CD14-positive monocyte (primary cell): ENCODE measurements at regions not wholly inside any gene's neighbourhood (a gene's known extent, or its start where the extent isn't known, plus 50 kb on each side); places are given as distances from the start of the nearest gene placed in this dataset.

ENCODE experiments used
- DNase-seq, 3 donors: peaks; one replicate each; pipeline ENCODE4 v3.0.0-alpha.2; 2011 to 2022
- H2AFZ ChIP-seq: 2 replicates; pipeline ENCODE4 v1.6.0; 2012; ENCODE audit warnings: mild to moderate bottlenecking, low read depth, low read length, inconsistent platforms; ENCODE audit not compliant: insufficient read depth, poor library complexity, severe bottlenecking
- H3K27ac ChIP-seq, 2 donors: 1 replicate in 1 of 2; 2 replicates in 1 of 2; pipeline ENCODE4 v1.5.1; 2012 to 2013; ENCODE audit warnings: low read length in 2 of 2, control low read depth in 1 of 2, inconsistent platforms in 1 of 2, low read depth in 1 of 2, mild to moderate bottlenecking in 1 of 2
- H3K27me3 ChIP-seq, 2 donors: one replicate each; pipeline versions ENCODE4 v1.6.0 to v1.6.1; 2011 to 2013; ENCODE audit warnings: low read length in 2 of 2; ENCODE audit not compliant: control insufficient read depth in 2 of 2, insufficient read depth in 2 of 2
- H3K36me3 ChIP-seq, 2 donors: replicated peaks in 1 of 2; 1 replicate in 1 of 2; 2 replicates in 1 of 2; pipeline versions ENCODE4 v1.5.1 to v1.6.1; 2012 to 2013; ENCODE audit warnings: low read length in 2 of 2, control low read depth in 1 of 2, inconsistent platforms in 1 of 2, mild to moderate bottlenecking in 1 of 2; ENCODE audit not compliant: insufficient read depth in 2 of 2, control insufficient read depth in 1 of 2
- H3K4me1 ChIP-seq, 2 donors: 1 replicate in 1 of 2; 2 replicates in 1 of 2; pipeline versions ENCODE4 v1.5.1 to v1.6.1; 2012 to 2013; ENCODE audit warnings: low read length in 2 of 2, control low read depth in 1 of 2, inconsistent platforms in 1 of 2, mild to moderate bottlenecking in 1 of 2, moderate library complexity in 1 of 2; ENCODE audit not compliant: insufficient read depth in 2 of 2, control insufficient read depth in 1 of 2
- H3K4me2 ChIP-seq: replicated peaks from 2 replicates; pipeline ENCODE3; 2012; ENCODE audit warnings: low read length, moderate library complexity, mild to moderate bottlenecking; ENCODE audit not compliant: poor library complexity, severe bottlenecking; ENCODE audit errors: extremely low read depth
- H3K4me3 ChIP-seq, 3 experiments: fragments of 200-600 bp in 1 of 3; sonication (generic) in 1 of 3; replicated peaks in 1 of 3; 1 replicate in 2 of 3; 2 replicates in 1 of 3; pipeline ENCODE4 v1.5.1; 2011 to 2013; ENCODE audit warnings: low read length in 3 of 3, mild to moderate bottlenecking in 3 of 3, control low read depth in 2 of 3, low read depth in 2 of 3, inconsistent platforms in 1 of 3, moderate library complexity in 1 of 3
- H3K79me2 ChIP-seq: 2 replicates; pipeline ENCODE4 v1.6.0; 2012; ENCODE audit warnings: mild to moderate bottlenecking, control low read depth, inconsistent platforms, low read length, moderate library complexity; ENCODE audit not compliant: insufficient read depth
- H3K9ac ChIP-seq: 2 replicates; pipeline ENCODE4 v1.6.0; 2017; ENCODE audit warnings: low read length, mild to moderate bottlenecking; ENCODE audit not compliant: insufficient read depth, poor library complexity, severe bottlenecking
- H3K9me3 ChIP-seq, 2 donors: replicated peaks in 1 of 2; 1 replicate in 1 of 2; 2 replicates in 1 of 2; pipeline versions ENCODE4 v1.5.1 to v1.6.1; 2012 to 2013; ENCODE audit warnings: low read length in 2 of 2, control low read depth in 1 of 2; ENCODE audit not compliant: control insufficient read depth in 1 of 2, insufficient read depth in 1 of 2
- H4K20me1 ChIP-seq: 2 replicates; pipeline ENCODE4 v1.6.0; 2012; ENCODE audit warnings: mild to moderate bottlenecking, low read length, control low read depth, moderate library complexity; ENCODE audit not compliant: insufficient read depth
- H3K27ac Mint-ChIP-seq, 7 donors: one replicate each; pipeline ENCODE4 v1.8.0; 2020; ENCODE audit warnings: mild to moderate bottlenecking in 7 of 7, mixed read lengths in 7 of 7, moderate library complexity in 6 of 7, inconsistent platforms in 2 of 7
- H3K27me3 Mint-ChIP-seq, 3 donors: one replicate each; pipeline ENCODE4 v1.8.0; 2021 to 2022; ENCODE audit warnings: low read depth in 3 of 3, mild to moderate bottlenecking in 3 of 3, mixed read lengths in 3 of 3, moderate library complexity in 3 of 3, inconsistent platforms in 1 of 3
- H3K36me3 Mint-ChIP-seq, 2 donors: one replicate each; pipeline ENCODE4 v1.8.0; 2020; ENCODE audit warnings: mixed read lengths in 2 of 2, inconsistent platforms in 1 of 2, mild to moderate bottlenecking in 1 of 2
- H3K4me1 Mint-ChIP-seq: one replicate; pipeline ENCODE4 v1.8.0; 2020; ENCODE audit warnings: mild to moderate bottlenecking, mixed read lengths
- H3K4me3 Mint-ChIP-seq, 2 donors: one replicate each; pipeline ENCODE4 v1.8.0; 2020; ENCODE audit warnings: mild to moderate bottlenecking in 2 of 2, mixed read lengths in 2 of 2, moderate library complexity in 1 of 2
- H3K9me3 Mint-ChIP-seq, 7 donors: one replicate each; pipeline ENCODE4 v1.8.0; 2020 to 2022; ENCODE audit warnings: mixed read lengths in 7 of 7, mild to moderate bottlenecking in 6 of 7, moderate library complexity in 6 of 7, inconsistent platforms in 2 of 7
- CTCF ChIP-seq: fragments of 200-600 bp; IDR thresholded peaks from one replicate; pipeline ENCODE4 v1.8.0; 2022; ENCODE audit warnings: antibody characterized with exemption, mild to moderate bottlenecking
- WGBS: methylation state at CpG from one replicate; pipeline ENCODE4 v1.1.5; 2013; ENCODE audit warnings: missing lambda C conversion rate; ENCODE audit not compliant: insufficient coverage; 5-methylcytosine and 5-hydroxymethylcytosine counted together
- intact Hi-C, 2 donors: fragments of 100-400 bp; cut with micrococcal nuclease; formaldehyde crosslinking; loops; one replicate each; pipeline versions ENCODE4 v1.15.0 to v1.15.1; 2023

- 100% methylated on average over 1 of the region's 4 CpGs for WGBS
- Histone ChIP-seq H2AFZ (no peak overlapping the region), H3K4me1 (no peaks in the 10 kb centered on the region), H3K9ac (no peak overlapping the region), H3K36me3 (no peaks in the 10 kb centered on the region), H3K4me3 (no peak overlapping the region), H4K20me1 (no peaks in the 10 kb centered on the region), H3K27me3 (no peaks in the 10 kb centered on the region), H3K79me2 (no peaks in the 10 kb centered on the region), H3K4me2 (no peak overlapping the region), H3K27ac (no peak overlapping the region), H3K9me3 (peaks cover 0 to 12% of the 10 kb centered on the region in 2 donors)
- Mint-ChIP-seq H3K27ac (no peak overlapping the region), H3K36me3 (no peaks in the 10 kb centered on the region), H3K4me1 (no peaks in the 10 kb centered on the region), H3K4me3 (no peak overlapping the region), H3K9me3 (peaks cover 2 to 13% (median 7%) of the 10 kb centered on the region in 7 donors), H3K27me3 (peaks cover 0 to 1% (median 0%) of the 10 kb centered on the region in 3 donors)
- intact Hi-C loops, result no loop called here
- DNase-seq, result no peak
- no peak for TF ChIP-seq CTCF
Observed at GRCh38 chr2:234761910-234762309, 189.9 kb upstream of the SH3BP4 start.

- peaks cover 0 to 7% of the 10 kb centered on the region in 2 donors for H3K9me3 ChIP-seq
- H3K36me3 ChIP-seq, result no peaks in the 10 kb centered on the region
- Mint-ChIP-seq H3K9me3 (peaks cover 1 to 12% (median 5%) of the 10 kb centered on the region in 7 donors), H3K27me3 (peaks cover 0 to 1% (median 0%) of the 10 kb centered on the region in 3 donors), H3K4me1 (no peaks in the 10 kb centered on the region), H3K4me3 (no peak overlapping the region), H3K36me3 (no peaks in the 10 kb centered on the region), H3K27ac (no peak overlapping the region)
- TF ChIP-seq CTCF, result no peak
- no peaks in the 10 kb centered on the region for H3K4me1 ChIP-seq
- no peak overlapping the region for H2AFZ ChIP-seq
- no peaks in the 10 kb centered on the region for H3K79me2 ChIP-seq
- no peak for DNase-seq
- H3K27ac ChIP-seq, result no peak overlapping the region
- no peak overlapping the region for H3K4me2 ChIP-seq
- H3K27me3 ChIP-seq, result no peaks in the 10 kb centered on the region
- intact Hi-C loops, result no loop called here
- no peak overlapping the region for H3K4me3 ChIP-seq
- WGBS, result 94% methylated on average over 5 of the region's 8 CpGs
- H4K20me1 ChIP-seq, result no peaks in the 10 kb centered on the region
- no peak overlapping the region for H3K9ac ChIP-seq
Observed at GRCh38 chr2:234754126-234754525, 197.7 kb upstream of the SH3BP4 start.
